Tibial nerve (tissue), 4 donors: ENCODE measurements at regions not wholly inside any gene's neighbourhood (a gene's known extent, or its start where the extent isn't known, plus 50 kb on each side); places are given as distances from the start of the nearest gene placed in this dataset.

Experiments
- DNase-seq, 2 donors: peaks; one replicate each; pipeline ENCODE4 v3.0.0-alpha.2; 2019; ENCODE audit warnings: low spot score in 2 of 2
- H3K27ac ChIP-seq, 4 donors: fragments of 200-600 bp; sonication (generic) in 3 of 4; one replicate each; pipeline ENCODE4 v1.5.1; 2017 to 2019; ENCODE audit warnings: mild to moderate bottlenecking in 1 of 4
- H3K27me3 ChIP-seq, 2 donors: fragments of 200-600 bp; sonication (generic) in 1 of 2; one replicate each; pipeline versions ENCODE4 v1.5.1 to v1.6.0; 2017 to 2019
- H3K36me3 ChIP-seq, 3 donors: fragments of 200-600 bp; sonication (generic); one replicate each; pipeline ENCODE4 v1.5.1; 2018 to 2019
- H3K4me1 ChIP-seq, 4 donors: fragments of 200-600 bp; sonication (generic) in 3 of 4; one replicate each; pipeline ENCODE4 v1.5.1; 2017 to 2019
- H3K4me3 ChIP-seq, 4 donors: fragments of 200-600 bp; sonication (generic) in 3 of 4; one replicate each; pipeline ENCODE4 v1.5.1; 2017 to 2019; ENCODE audit warnings: mild to moderate bottlenecking in 1 of 4, moderate library complexity in 1 of 4
- H3K9me3 ChIP-seq, 4 donors: fragments of 200-600 bp; sonication (generic) in 3 of 4; one replicate each; pipeline ENCODE4 v1.5.1; 2017 to 2019
- EP300 ChIP-seq, 2 donors: sonication (generic); formaldehyde crosslinking; IDR thresholded peaks; one replicate each; pipeline ENCODE4 v1.6.1; 2017; ENCODE audit warnings: antibody characterized with exemption in 2 of 2, mild to moderate bottlenecking in 1 of 2
- POLR2A ChIP-seq, 2 donors: fragments of 450-650 bp; IDR thresholded peaks; one replicate each; pipeline ENCODE4 v1.6.1; 2017; ENCODE audit warnings: antibody characterized with exemption in 2 of 2, mild to moderate bottlenecking in 2 of 2, moderate library complexity in 2 of 2
- whole genome bisulfite sequencing, 2 donors: methylation state at CpG; one replicate each; pipeline ENCODE4 v1.1.5; 2018; 5-methylcytosine and 5-hydroxymethylcytosine counted together
- TF ChIP-seq, protein P1 (sequence below), 5 experiments: fragments of 200-600 bp in 3 of 5; fragments of 450-650 bp in 2 of 5; sonication (generic) in 3 of 5; IDR thresholded peaks; one replicate each; pipeline ENCODE4 v1.5.1; 2016 to 2019; ENCODE audit warnings: antibody characterized with exemption in 5 of 5, mild to moderate bottlenecking in 3 of 5, moderate library complexity in 2 of 5

DNA sequence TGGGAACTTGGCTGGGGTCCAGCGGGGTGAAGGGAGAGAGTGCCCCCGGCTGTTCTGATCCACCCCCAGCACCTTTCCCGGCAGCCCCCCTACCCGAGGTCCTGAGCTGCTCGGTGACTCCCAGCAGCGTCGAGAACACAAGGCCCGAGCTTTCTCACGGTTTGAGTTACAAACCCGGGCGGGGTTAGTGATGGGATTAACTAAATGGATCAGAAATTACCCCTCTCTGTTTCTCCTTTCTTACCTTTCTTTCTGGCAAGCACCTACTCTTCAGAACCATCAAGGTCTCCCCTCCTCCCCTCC is 139.4 kb upstream of the GPC1 start:
- Histone ChIP-seq H3K4me3 (no peak overlapping the region), H3K36me3 (no peaks in the 10 kb centered on the region), H3K4me1 (peaks cover 0 to 6% (median 0%) of the 10 kb centered on the region in 4 donors), H3K27ac (no peak overlapping the region), H3K9me3 (no peaks in the 10 kb centered on the region), H3K27me3 (no peaks in the 10 kb centered on the region)
- WGBS, 2 donors = 76 to 85% methylated on average over 9 to 11 of the region's 11 CpGs
- TF ChIP-seq, protein P1, sequence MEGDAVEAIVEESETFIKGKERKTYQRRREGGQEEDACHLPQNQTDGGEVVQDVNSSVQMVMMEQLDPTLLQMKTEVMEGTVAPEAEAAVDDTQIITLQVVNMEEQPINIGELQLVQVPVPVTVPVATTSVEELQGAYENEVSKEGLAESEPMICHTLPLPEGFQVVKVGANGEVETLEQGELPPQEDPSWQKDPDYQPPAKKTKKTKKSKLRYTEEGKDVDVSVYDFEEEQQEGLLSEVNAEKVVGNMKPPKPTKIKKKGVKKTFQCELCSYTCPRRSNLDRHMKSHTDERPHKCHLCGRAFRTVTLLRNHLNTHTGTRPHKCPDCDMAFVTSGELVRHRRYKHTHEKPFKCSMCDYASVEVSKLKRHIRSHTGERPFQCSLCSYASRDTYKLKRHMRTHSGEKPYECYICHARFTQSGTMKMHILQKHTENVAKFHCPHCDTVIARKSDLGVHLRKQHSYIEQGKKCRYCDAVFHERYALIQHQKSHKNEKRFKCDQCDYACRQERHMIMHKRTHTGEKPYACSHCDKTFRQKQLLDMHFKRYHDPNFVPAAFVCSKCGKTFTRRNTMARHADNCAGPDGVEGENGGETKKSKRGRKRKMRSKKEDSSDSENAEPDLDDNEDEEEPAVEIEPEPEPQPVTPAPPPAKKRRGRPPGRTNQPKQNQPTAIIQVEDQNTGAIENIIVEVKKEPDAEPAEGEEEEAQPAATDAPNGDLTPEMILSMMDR (IDR thresholded peaks at IDR 0.05) = no peak
- TF ChIP-seq POLR2A (IDR thresholded peaks at IDR 0.05) (no peak), EP300 (IDR thresholded peaks at IDR 0.05) (no peak)
- peak in 1 of 2 donors; percentile 2 for DNase-seq

DNA sequence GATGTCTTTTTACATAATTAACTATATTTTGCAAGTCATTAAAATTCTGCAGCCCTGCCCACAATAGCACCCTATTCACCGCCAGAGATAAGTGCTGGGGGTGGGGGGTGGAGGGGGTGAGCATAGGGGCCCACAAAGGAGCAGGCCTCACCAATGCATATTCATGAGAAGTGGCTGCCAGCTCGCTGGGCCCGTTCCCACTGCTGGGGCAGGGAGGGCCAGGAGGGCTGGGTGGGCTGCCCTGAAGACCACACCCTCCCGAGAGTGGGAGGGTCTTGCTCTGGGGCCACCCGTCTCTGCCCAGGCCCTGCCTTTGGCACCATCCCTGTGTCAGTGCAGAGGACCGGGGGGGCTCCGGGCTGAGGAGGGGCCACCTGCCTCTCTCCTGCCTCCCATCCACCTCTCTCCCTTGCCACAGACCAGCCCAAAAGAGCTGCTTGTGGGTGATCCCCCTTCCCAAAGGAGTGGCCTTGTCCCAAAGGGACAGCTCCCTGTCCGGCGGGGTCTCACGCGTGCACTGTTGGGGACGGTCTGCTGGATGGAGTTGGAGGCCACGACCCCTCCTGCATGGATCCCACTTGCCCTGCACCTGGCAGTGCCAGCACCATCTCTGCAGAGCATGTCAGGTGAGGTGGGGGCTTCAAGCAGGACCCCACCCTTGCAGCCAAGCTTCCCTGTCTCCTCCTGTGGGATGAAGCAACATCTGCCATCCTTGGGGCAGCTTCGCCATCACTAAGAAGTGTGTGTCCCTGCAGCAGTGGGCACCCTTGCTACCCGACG is 138.8 kb upstream of the GPC1 start:
- no peaks in the 10 kb centered on the region for H3K36me3 ChIP-seq
- TF ChIP-seq EP300 (IDR thresholded peaks at IDR 0.05) = no peak
- TF ChIP-seq, protein P1 (IDR thresholded peaks at IDR 0.05) = no peak
- TF ChIP-seq POLR2A (IDR thresholded peaks at IDR 0.05) = no peak
- H3K9me3 ChIP-seq = no peaks in the 10 kb centered on the region
- no peaks in the 10 kb centered on the region for H3K27me3 ChIP-seq
- no peak overlapping the region for H3K4me3 ChIP-seq
- peaks cover 0 to 6% (median 0%) of the 10 kb centered on the region in 4 donors for H3K4me1 ChIP-seq
- 52 to 77% methylated on average over 4 to 6 of the region's 16 CpGs for WGBS, 2 donors
- peak in 1 of 2 donors; percentile 2 for DNase-seq
- H3K27ac ChIP-seq = no peak overlapping the region

GRCh38 chr2:240297256-240298116 is 138.0 kb upstream of the GPC1 start:
- Histone ChIP-seq H3K4me1 (peaks cover 0 to 6% (median 0%) of the 10 kb centered on the region in 4 donors), H3K4me3 (no peak overlapping the region), H3K27ac (no peak overlapping the region), H3K9me3 (no peaks in the 10 kb centered on the region), H3K27me3 (no peaks in the 10 kb centered on the region), H3K36me3 (no peaks in the 10 kb centered on the region)
- WGBS, 2 donors = 76 to 77% methylated on average over 10 to 12 of the region's 16 CpGs
- TF ChIP-seq POLR2A (IDR thresholded peaks at IDR 0.05) (no peak), EP300 (IDR thresholded peaks at IDR 0.05) (no peak)
- TF ChIP-seq, protein P1 (IDR thresholded peaks at IDR 0.05) = no peak
- DNase-seq = peak in 1 of 2 donors; percentile 3

DNA sequence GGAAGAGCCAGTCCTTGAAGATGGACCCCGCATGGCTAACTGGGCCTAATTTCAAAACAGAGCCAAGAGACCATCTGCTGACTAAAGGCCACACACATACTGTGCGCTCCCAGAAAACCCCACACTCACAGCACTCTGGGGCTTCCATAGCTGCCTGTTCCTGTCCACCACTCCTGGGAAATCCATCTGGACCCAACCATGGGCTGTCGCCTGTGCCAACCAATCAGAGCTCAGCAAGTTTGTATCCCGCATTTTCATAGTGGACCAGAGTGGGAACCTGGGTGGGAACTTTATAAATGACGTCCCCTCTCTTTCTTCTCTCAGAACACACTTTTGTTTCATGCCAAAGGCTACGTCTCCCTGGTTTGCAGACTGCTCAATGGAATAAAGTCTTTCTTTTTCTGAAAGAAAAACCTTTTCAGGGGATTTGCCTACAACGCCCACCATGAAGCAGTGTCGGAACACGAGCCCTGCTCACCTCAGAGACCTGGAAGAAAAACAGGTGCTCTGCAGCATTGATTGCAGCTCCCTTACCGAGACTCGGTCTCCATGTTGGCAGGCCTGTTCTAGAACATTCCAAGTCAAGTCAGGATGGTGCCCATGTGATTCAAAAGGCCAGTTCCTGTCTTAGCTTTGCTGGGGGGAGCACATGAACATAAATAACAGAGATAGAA is 137.2 kb upstream of the GPC1 start:
- H3K4me3 ChIP-seq = no peak overlapping the region
- no peaks in the 10 kb centered on the region for H3K9me3 ChIP-seq
- H3K27ac ChIP-seq = no peak overlapping the region
- H3K4me1 ChIP-seq = peaks cover 0 to 2% (median 0%) of the 10 kb centered on the region in 4 donors
- no peaks in the 10 kb centered on the region for H3K36me3 ChIP-seq
- no peak for DNase-seq
- TF ChIP-seq POLR2A (IDR thresholded peaks at IDR 0.05) (no peak), EP300 (IDR thresholded peaks at IDR 0.05) (no peak)
- TF ChIP-seq, protein P1 (IDR thresholded peaks at IDR 0.05) = no peak
- H3K27me3 ChIP-seq = no peaks in the 10 kb centered on the region
- WGBS, 2 donors = 84 to 85% methylated on average over 11 of the region's 11 CpGs
